ENCODE measurements at regions not wholly inside any gene's neighbourhood (a gene's known extent, or its start where the extent isn't known, plus 50 kb on each side); places are given as distances from the start of the nearest gene placed in this dataset.
"Not testable (repeated sequence)": the region's sequence is repeated elsewhere in the genome, so short reads cannot be mapped to it uniquely, and the experiment has no call there.

GRCh38 chr3:30327976-30328375, 278.4 kb upstream of the TGFBR2 start:
- TF ChIP-seq CTCF (conservative IDR thresholded peaks at IDR 0.05 in 1 of 2, IDR thresholded peaks at IDR 0.05 in 1 of 2; ENCODE audit: low read depth in 1 of 2, low read length in 2 of 2); EZH2 (IDR thresholded peaks at IDR 0.05; ENCODE audit: low read length, missing control alignments): not testable (repeated sequence)

Measured in fibroblast of lung (primary cell).